Caki2 (cell line): ENCODE measurements at regions not wholly inside any gene's neighbourhood (a gene's known extent, or its start where the extent isn't known, plus 50 kb on each side); places are given as distances from the start of the nearest gene placed in this dataset.
"Not testable (repeated sequence)": the region's sequence is repeated elsewhere in the genome, so short reads cannot be mapped to it uniquely, and the experiment has no call there.

Experiments used
- DNase-seq: peaks from one replicate; pipeline ENCODE4 v3.0.0-alpha.2; 2015; ENCODE audit warnings: low read depth
- in situ Hi-C: cut with HindIII; loops from 2 replicates; pipeline ENCODE4 v1.10.0; 2016; ENCODE audit warnings: low sequenced_read_pairs, low pct_unique_long_range_greater_than_20kb, mixed read lengths

- no peak for DNase-seq
- in situ Hi-C loops, result no loop called here
Measured at GRCh38 chr9:100639854-100640253, 62.0 kb downstream of the CAVIN4 start.

- in situ Hi-C loops, result no loop called here
- no peak for DNase-seq
Measured at GRCh38 chr9:100640447-100641050, 62.7 kb downstream of the CAVIN4 start.

- in situ Hi-C loops, result no loop called here
- no peak for DNase-seq
Measured at GRCh38 chr9:100641166-100641565, 63.3 kb downstream of the CAVIN4 start.

GRCh38 chr9:100652850-100653249 is 75.0 kb downstream of the CAVIN4 start:
- DNase-seq, result no peak
- in situ Hi-C loops, result no loop called here

GRCh38 chr9:100653643-100654334 is 75.9 kb downstream of the CAVIN4 start:
- no peak for DNase-seq
- in situ Hi-C loops, result no loop called here

GRCh38 chr9:100656851-100657250 is 79.0 kb downstream of the CAVIN4 start:
- DNase-seq, in situ Hi-C loops: not testable (repeated sequence)

GRCh38 chr9:100661668-100662067 is 83.8 kb downstream of the CAVIN4 start:
- in situ Hi-C loops, result no loop called here

GRCh38 chr9:100662122-100662521 is 84.2 kb downstream of the CAVIN4 start:
- in situ Hi-C loops, result no loop called here
- no peak for DNase-seq

More at GRCh38 chr9:100661668-100662067, 83.8 kb downstream of the CAVIN4 start:
- DNase-seq, result no peak

GRCh38 chr9:100667448-100667847 is 89.6 kb downstream of the CAVIN4 start:
- in situ Hi-C loops, result no loop called here

GRCh38 chr9:100668024-100668423 is 90.1 kb downstream of the CAVIN4 start:
- no peak for DNase-seq

More at GRCh38 chr9:100667448-100667847, 89.6 kb downstream of the CAVIN4 start:
- DNase-seq, result no peak

GRCh38 chr9:100669968-100670367 is 92.1 kb downstream of the CAVIN4 start:
- in situ Hi-C loops, result no loop called here
- no peak for DNase-seq

More at GRCh38 chr9:100668024-100668423, 90.1 kb downstream of the CAVIN4 start:
- in situ Hi-C loops, result no loop called here

- in situ Hi-C loops, result no loop called here
- no peak for DNase-seq
Measured at GRCh38 chr9:100670719-100671118, 92.8 kb downstream of the CAVIN4 start.

- no peak for DNase-seq
- in situ Hi-C loops, result no loop called here
Measured at GRCh38 chr9:100671898-100672297, 94.0 kb downstream of the CAVIN4 start.

- no peak for DNase-seq
- in situ Hi-C loops, result no loop called here
Measured at GRCh38 chr9:100673249-100673648, 95.4 kb downstream of the CAVIN4 start.

GRCh38 chr9:100674419-100675122 is 96.7 kb downstream of the CAVIN4 start:
- DNase-seq, result no peak
- in situ Hi-C loops, result no loop called here

GRCh38 chr9:100679834-100680233 is 102.0 kb downstream of the CAVIN4 start:
- in situ Hi-C loops, result no loop called here
- no peak for DNase-seq

GRCh38 chr9:100686420-100686819 is 108.5 kb downstream of the CAVIN4 start:
- no peak for DNase-seq
- in situ Hi-C loops, result no loop called here

- in situ Hi-C loops, result no loop called here
- no peak for DNase-seq
Measured at GRCh38 chr9:100689635-100690034, 111.8 kb downstream of the CAVIN4 start.

- in situ Hi-C loops, result no loop called here
- DNase-seq, result no peak
Measured at GRCh38 chr9:100690438-100690837, 112.6 kb downstream of the CAVIN4 start.
